Stimulated activated naive CD8-positive, alpha-beta T cell treated with anti-CD3 and anti-CD28 coated beads, Interleukin-15, amount 100 ng/mL, for 72 hours (primary cell): ENCODE measurements at regions not wholly inside any gene's neighbourhood (a gene's known extent, or its start where the extent isn't known, plus 50 kb on each side); places are given as distances from the start of the nearest gene placed in this dataset.

Experiments
- ATAC-seq: fragments of 150-1000 bp; cut with Tn5 transposase; 2 replicates; pipeline ENCODE4 v1.10.0; 2021; ENCODE audit warnings: mild to moderate bottlenecking, moderate library complexity
- DNase-seq, 2 donors: peaks; one replicate each; pipeline ENCODE4 v3.0.0; 2021 to 2022
- H3K27ac Mint-ChIP-seq, 2 donors: one replicate each; pipeline ENCODE4 v1.8.0; 2022; ENCODE audit warnings: mild to moderate bottlenecking in 2 of 2, mixed read lengths in 2 of 2, moderate library complexity in 2 of 2
- H3K27me3 Mint-ChIP-seq: one replicate; pipeline ENCODE4 v1.8.0; 2022; ENCODE audit warnings: mixed read lengths
- H3K4me1 Mint-ChIP-seq: one replicate; pipeline ENCODE4 v1.8.0; 2022; ENCODE audit warnings: mild to moderate bottlenecking, mixed read lengths
- H3K4me3 Mint-ChIP-seq, 2 donors: one replicate each; pipeline ENCODE4 v1.8.0; 2022; ENCODE audit warnings: mild to moderate bottlenecking in 2 of 2, mixed read lengths in 2 of 2, moderate library complexity in 1 of 2
- H3K9me3 Mint-ChIP-seq, 2 donors: one replicate each; pipeline ENCODE4 v1.8.0; 2022; ENCODE audit warnings: mixed read lengths in 2 of 2

DNA sequence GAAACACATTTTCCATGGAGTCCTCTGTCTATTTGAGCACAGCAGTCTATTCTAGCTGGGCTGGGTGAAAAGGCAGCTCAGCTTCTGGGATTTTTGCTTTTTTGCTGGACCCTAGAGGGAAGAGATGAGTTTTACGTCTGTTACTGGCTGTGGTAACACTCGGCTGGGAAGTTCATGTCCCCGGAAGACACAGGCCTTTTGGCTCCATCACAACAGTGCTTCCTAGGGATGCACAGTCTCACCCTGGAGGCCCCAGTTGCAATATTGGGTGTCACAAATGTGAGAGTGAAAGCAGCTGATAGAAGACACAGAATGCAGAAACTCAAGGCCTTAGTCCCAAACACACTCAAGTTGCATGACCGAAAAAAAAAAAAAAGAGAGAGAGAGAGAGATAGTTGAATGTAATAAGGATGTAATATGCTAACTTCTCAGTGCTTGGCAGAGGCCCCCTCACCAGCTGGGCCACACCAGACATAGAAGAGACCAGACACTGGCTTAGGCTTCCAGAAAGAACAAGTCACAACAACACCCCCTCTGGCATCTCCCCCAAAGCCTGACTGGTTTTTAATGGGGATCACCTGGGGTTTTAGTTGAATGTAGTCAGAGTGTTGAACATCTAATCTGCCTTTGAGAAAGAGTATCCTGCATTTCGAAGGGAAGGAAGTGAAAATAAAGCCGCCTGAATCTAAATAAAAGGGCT is 545.4 kb upstream of the FZD8 start:
- ATAC-seq (no peak), DNase-seq (no peak)
- H3K4me3 Mint-ChIP-seq, result no peak overlapping the region
- H3K9me3 Mint-ChIP-seq, result peaks cover 23 to 45% of the 10 kb centered on the region in 2 donors
- no peak overlapping the region for H3K27ac Mint-ChIP-seq
- H3K4me1 Mint-ChIP-seq, result no peaks in the 10 kb centered on the region
- H3K27me3 Mint-ChIP-seq, result no peaks in the 10 kb centered on the region

DNA sequence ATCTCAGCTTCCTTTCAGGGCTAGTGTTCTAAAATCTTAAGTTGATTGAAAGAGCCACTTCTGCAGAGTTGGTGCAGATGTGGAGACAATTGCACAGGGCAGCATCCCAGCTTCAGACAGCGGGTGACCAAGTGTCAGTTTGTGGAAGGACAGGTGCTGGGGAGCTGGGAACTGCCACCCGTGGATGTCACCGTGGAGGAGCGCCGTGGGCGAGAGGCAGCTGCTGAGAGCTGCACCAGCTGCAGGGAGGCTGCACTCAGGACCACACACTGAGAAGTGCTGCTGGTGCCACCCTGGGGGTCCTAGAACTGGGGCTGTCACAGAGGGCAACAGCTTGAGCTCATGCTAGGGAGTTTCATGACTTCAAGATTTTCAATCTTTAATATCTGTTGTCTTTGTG is 543.0 kb upstream of the FZD8 start:
- ATAC-seq, result no peak
- DNase-seq, result no peak
- Mint-ChIP-seq H3K4me1 (no peaks in the 10 kb centered on the region), H3K9me3 (peaks cover 10 to 25% of the 10 kb centered on the region in 2 donors), H3K27me3 (no peaks in the 10 kb centered on the region), H3K27ac (peak overlapping the region in 1 of 2 donors; percentile 35), H3K4me3 (no peak overlapping the region)

DNA sequence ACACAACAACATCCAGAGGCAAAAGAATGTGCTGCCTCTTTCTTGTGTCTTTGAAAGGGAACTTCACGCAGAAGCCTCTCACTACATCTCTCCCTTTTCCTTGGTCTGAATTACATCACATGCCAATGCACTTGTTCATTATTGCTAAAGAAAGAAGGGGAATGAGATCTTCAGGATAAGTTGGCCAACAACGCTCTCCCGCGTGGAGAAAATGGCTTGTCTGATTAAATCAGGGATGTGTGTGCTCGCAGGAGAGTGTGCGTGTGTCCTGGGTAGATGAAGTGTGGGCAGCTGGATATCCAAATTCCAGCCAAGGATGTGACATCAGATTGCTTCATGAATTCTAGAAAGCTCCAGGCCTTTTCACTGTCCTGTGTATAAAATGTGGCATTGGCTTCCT is 541.6 kb upstream of the FZD8 start:
- H3K4me1 Mint-ChIP-seq, result no peaks in the 10 kb centered on the region
- H3K4me3 Mint-ChIP-seq, result no peak overlapping the region
- ATAC-seq, result no peak

DNA sequence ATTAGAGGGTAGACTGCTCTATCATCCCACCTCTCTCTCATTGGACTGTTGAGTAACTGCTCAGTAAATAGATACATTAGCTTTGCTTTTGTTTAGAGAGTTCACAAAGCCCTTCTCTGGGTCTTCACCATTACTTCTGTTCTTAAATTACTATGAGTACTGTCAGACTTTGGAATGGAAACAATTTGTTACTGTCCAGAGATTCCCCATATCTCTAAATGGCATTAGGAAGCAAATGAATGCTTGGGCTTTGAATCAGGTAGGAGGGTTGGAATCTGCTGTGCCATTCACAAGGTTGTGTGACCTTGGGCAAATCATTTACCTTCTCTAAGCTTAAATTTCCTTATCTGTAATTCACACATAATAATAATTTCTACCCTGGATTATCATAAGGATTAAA is 541.0 kb upstream of the FZD8 start:
- no peak for DNase-seq
- ATAC-seq, result no peak
- no peaks in the 10 kb centered on the region for H3K27me3 Mint-ChIP-seq
- H3K4me1 Mint-ChIP-seq, result no peaks in the 10 kb centered on the region
- H3K9me3 Mint-ChIP-seq, result peaks cover 8 to 16% of the 10 kb centered on the region in 2 donors
- H3K27ac Mint-ChIP-seq, result no peak overlapping the region
- no peak overlapping the region for H3K4me3 Mint-ChIP-seq

More for the DNA sequence above, 541.6 kb upstream of the FZD8 start:
- no peak for DNase-seq
- Mint-ChIP-seq H3K9me3 (peaks cover 6 to 16% of the 10 kb centered on the region in 2 donors), H3K27ac (no peak overlapping the region), H3K27me3 (no peaks in the 10 kb centered on the region)

DNA sequence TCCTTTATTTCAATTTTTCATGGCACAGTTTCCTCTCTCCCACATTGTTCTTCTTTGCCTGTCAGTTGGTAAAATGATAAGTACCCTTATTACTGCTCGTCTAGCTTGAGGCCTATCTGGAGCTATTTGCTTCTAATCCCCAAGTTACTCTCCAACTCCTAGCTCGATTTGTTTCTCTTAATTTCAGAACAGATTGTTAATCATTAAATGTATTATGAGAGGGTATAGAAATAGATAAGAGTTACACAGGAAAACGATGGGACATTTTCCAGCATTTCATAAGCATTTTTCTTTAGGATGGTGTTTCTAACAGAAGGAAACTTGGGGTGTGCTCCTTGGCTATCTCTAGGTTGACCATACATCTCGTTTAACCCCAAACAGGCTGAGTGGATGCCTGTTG is 540.5 kb upstream of the FZD8 start:
- H3K9me3 Mint-ChIP-seq, result peaks cover 8 to 13% of the 10 kb centered on the region in 2 donors

DNA sequence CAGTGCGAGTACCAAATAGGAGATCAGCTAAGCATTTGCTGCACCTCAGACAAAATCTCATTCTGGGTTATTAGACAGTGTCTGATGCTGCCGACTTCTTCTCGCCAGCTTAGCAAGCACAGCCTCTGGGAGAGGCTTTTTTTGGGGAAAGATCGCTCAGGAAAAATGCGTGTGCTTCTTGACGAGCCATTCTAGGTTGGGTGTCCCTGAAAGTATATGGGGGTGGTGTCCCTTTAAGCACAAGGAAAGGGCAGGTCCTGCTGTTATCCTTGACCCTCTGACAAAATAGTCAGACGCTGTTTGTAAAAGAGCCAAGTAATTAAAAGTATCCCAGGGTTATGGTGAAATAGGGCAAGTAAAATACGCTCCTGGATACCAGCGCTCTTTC is 540.1 kb upstream of the FZD8 start:
- H3K4me3 Mint-ChIP-seq, result no peak overlapping the region
- DNase-seq, result no peak
- no peak overlapping the region for H3K27ac Mint-ChIP-seq
- H3K27me3 Mint-ChIP-seq, result no peaks in the 10 kb centered on the region
- H3K4me1 Mint-ChIP-seq, result no peaks in the 10 kb centered on the region
- H3K9me3 Mint-ChIP-seq, result peaks cover 5 to 9% of the 10 kb centered on the region in 2 donors
- no peak for ATAC-seq

More for the DNA sequence above, 540.5 kb upstream of the FZD8 start:
- Mint-ChIP-seq H3K27ac (no peak overlapping the region), H3K4me3 (no peak overlapping the region), H3K4me1 (no peaks in the 10 kb centered on the region), H3K27me3 (no peaks in the 10 kb centered on the region)
- ATAC-seq, result no peak
- DNase-seq, result no peak

DNA sequence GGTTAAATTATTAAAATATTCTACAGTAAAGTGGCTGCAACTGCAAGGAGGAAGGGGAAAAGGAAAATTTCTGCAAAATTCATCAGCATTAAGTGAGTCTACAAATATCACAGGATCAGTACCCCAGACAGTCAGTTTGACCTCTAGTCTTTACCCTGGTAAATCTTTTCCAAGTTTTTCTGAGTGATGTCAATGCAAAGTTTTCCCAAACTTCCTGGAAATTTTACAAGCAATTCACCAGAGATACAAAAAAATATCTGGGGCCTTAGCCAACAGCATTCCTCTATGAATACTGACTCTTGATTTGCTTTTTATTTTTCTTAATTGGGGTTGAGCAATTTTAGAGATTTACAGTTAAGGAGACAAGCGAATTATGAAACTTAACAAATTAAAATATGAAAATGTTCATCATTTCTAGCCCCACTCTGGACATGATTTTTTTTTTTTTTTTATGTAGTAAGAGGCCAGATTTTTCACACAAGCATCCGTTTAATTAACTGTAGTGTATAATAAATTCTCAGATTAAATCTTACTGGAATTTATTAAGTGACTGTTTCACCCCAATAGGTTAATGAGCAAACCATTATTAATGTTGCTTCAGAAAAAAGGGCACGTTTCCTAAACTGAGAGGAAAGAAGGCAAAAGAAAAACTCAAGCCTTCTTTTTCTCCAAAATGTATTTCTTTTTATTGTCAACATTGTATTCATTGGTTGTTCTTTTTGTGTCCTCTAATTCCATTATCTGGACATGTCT is 539.5 kb upstream of the FZD8 start:
- no peaks in the 10 kb centered on the region for H3K4me1 Mint-ChIP-seq
- H3K27ac Mint-ChIP-seq, result no peak overlapping the region
- no peak overlapping the region for H3K4me3 Mint-ChIP-seq
- peaks cover 5 to 7% of the 10 kb centered on the region in 2 donors for H3K9me3 Mint-ChIP-seq
- ATAC-seq (no peak), DNase-seq (no peak)
- no peaks in the 10 kb centered on the region for H3K27me3 Mint-ChIP-seq

DNA sequence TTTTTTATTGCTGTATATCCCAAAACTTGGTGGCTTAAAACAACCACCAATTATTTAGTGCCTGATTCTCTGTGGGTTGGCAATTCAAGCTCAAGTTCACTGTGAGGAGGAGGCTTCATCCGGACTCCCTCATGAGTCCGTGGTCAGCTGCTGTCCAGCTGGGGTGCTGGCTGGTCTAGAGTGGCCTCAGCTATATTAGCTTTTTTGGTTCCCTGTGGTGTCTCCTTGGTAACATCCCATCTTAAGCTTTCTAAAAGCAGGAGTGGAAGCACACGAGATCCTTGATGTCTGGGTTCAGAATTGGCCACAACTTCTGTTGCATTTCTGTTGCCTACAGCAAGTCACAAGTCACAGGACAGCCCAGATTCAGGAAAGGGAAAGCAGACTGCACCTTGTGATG is 536.5 kb upstream of the FZD8 start:
- Mint-ChIP-seq H3K4me1 (no peaks in the 10 kb centered on the region), H3K9me3 (peaks cover 5 to 7% of the 10 kb centered on the region in 2 donors), H3K27ac (no peak overlapping the region), H3K27me3 (no peaks in the 10 kb centered on the region), H3K4me3 (no peak overlapping the region)
- no peak for ATAC-seq
- no peak for DNase-seq

DNA sequence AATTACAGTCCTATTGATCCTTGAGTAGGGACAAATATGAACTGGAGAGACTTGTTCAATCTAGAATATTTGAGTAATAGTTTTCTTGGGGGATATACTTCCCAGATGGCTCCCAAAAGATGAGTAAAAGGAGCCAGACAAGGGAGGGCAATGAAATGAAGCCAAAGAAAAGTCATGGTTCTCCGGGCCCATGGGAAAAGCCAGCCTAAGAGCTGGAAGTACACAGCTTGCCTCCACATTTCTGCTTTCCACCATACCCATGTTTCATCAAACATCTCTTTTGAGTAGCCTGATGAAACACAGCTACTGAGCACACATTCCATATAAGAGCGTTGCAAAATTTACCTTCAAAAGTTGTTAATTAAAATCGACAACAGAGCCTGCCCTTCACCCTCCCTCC is 535.0 kb upstream of the FZD8 start:
- Mint-ChIP-seq H3K27me3 (no peaks in the 10 kb centered on the region), H3K27ac (no peak overlapping the region), H3K4me3 (no peak overlapping the region), H3K4me1 (no peaks in the 10 kb centered on the region), H3K9me3 (peaks cover 5 to 7% of the 10 kb centered on the region in 2 donors)
- ATAC-seq (no peak), DNase-seq (no peak)

DNA sequence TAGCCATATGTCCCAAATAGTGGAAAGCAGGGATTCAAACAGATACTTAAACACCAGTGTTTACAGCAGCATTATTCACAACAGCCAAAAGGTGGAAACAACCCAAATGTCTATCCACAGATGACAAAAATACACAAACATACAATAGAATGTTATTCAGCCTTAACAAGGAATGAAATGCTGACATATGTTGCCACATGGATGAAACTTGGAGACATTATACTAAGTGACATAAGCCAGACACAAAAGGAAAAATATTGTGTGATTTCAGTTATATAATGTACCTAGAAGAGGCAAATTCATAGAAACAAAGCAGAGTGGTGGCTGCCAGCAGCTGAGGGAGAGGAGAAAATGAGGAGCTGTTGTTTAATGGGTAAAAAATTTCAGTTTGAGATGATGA is 533.9 kb upstream of the FZD8 start:
- no peaks in the 10 kb centered on the region for H3K27me3 Mint-ChIP-seq
- H3K9me3 Mint-ChIP-seq, result peaks cover 5 to 7% of the 10 kb centered on the region in 2 donors
- H3K27ac Mint-ChIP-seq, result peak overlapping the region in 1 of 2 donors; percentile 14
- H3K4me3 Mint-ChIP-seq, result no peak overlapping the region
- DNase-seq, result no peak
- no peaks in the 10 kb centered on the region for H3K4me1 Mint-ChIP-seq
- ATAC-seq, result no peak

DNA sequence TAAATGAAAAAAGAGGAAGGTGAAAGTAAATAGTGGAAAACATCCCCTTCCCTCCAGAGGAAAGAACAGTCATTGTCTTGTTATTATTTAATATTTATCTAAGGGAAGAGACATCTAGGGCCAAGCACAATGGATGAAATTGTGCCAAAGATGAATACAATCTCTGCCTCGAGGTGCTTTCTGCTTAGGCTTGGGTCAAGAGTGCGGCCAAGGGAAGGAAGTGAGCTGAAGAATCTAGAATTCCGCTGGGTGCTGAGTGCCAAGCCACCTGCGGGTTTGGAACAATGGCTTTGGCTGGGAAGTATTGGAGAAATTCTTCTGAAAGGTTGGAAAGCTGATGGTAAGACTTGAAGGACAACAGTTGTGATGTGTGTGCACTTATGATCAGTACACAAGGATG is 531.3 kb upstream of the FZD8 start:
- peaks cover 5 to 7% of the 10 kb centered on the region in 2 donors for H3K9me3 Mint-ChIP-seq
- ATAC-seq, result no peak
- H3K4me3 Mint-ChIP-seq, result no peak overlapping the region
- H3K4me1 Mint-ChIP-seq, result no peaks in the 10 kb centered on the region
- no peak overlapping the region for H3K27ac Mint-ChIP-seq
- H3K27me3 Mint-ChIP-seq, result no peaks in the 10 kb centered on the region
- no peak for DNase-seq

DNA sequence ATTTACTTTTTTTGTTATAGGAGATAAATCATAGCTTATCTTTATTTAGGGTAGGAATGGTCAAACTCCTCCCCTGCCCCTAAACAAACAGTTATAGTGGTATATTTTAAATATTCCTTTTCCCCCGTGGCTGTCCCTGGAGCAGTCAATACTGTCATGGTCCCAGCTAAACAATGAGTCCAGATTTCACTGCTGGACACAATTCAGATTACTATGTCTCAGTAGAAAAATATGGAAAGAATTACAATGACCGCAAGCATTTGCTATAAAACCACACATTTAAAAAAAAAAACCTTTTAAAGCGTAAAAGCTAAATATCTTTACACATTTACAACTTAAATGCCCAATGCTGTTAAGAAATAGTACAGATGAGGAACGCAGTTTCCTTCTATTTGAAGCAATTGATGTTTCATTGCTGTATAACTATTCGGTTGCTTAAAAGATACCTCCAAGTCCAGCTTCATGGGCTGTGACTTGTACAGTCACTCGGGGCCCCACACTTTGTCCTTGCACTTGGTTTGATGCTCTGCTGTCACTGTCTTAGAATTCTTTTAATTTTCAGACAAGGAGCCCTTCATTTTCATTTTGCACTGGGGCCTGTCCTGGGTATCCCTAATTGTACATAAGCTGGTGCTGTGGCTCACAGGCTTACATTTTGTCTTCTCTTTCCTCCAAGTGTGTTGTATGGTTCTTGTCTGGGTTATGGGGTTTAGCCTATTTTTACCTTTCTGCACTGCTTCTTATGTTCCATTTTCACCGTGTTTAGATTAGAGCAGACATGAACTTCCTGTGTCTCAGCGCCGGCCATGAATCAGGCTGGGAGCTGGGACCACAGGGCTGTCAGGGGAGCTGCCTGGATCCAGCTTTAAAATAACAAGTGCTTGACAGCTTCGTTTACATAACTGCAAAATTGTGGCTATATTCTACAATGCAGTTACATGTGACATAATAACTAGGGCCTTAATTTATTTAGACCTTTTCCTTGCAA is 530.2 kb upstream of the FZD8 start:
- Mint-ChIP-seq H3K9me3 (peaks cover 0 to 7% of the 10 kb centered on the region in 2 donors), H3K27ac (no peak overlapping the region), H3K4me1 (no peaks in the 10 kb centered on the region), H3K4me3 (no peak overlapping the region), H3K27me3 (no peaks in the 10 kb centered on the region)
- DNase-seq (no peak), ATAC-seq (no peak)

DNA sequence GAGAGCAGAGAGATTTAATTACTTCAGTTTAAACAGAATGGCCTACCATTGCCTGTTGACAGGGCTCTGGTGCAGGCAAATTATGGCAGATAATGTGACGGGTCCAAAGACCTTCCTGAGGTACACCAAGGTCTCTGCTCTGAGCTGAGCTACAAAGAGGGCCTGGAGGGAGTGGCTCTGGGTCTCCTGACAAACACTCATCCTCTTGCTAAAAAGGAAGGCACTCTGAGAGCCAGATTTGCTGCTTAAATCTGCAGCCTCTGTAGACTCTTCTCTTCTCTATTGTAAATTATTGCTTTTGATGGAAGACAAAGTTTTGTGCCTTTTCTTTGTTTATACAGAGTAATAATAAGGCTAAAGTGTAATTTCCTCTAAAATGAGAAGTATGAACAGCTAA is 529.5 kb upstream of the FZD8 start:
- Mint-ChIP-seq H3K27ac (no peak overlapping the region), H3K4me1 (no peaks in the 10 kb centered on the region), H3K4me3 (no peak overlapping the region), H3K9me3 (peaks cover 0 to 7% of the 10 kb centered on the region in 2 donors), H3K27me3 (no peaks in the 10 kb centered on the region)
- ATAC-seq, result no peak
- DNase-seq, result no peak

DNA sequence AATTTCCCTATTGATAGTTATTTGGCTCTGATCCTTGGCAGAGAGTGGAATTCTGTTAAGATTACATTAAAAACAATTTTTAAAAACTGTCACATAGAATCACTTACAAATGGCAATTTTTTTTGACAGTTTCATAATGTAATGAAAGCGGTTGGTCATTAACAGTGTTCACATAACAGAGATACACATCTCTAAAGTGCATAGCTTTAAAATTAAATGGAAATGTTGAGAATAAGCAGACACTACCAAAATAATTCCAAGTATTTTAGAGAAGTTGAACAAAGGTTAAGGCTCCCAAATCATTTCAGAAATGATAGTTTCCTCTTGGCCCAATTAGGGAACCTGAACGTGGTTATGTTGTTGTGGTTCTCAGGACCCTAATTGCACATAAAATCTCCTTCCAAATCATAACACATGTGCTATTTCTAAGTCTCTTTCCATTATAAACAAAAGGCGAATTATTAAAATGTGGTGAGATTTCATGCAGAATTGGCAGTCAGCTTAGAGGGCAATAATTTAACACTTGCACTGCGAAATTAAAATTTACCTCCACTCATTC is 528.9 kb upstream of the FZD8 start:
- Mint-ChIP-seq H3K4me1 (no peaks in the 10 kb centered on the region), H3K27me3 (no peaks in the 10 kb centered on the region), H3K9me3 (peaks cover 0 to 7% of the 10 kb centered on the region in 2 donors), H3K27ac (no peak overlapping the region), H3K4me3 (no peak overlapping the region)
- DNase-seq (no peak), ATAC-seq (no peak)

DNA sequence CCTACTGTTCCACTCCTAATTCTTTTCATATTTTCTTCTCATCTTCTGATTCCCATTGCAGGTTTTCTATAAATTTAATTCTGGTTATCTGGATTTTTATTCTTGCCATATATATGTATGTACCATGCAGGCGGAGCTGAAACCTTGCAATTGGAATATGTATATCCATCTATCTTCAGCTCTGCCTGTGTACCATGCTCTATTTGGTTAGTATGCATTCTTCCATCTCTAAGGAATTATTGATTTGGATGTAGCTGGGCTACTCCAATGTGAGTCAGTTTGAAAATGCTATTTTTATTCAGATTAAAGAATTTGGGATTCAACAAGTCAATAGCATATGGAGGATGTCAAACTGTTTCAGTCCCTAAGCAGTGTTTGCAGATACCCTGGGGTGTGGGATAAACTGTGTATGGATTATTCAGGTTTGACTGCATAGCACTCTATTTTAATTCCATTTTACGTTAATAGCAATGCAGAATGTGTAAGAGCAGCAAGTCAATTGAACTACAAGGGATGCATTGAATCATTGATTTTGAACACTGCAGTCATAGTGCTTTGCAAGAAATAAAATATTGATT is 528.1 kb upstream of the FZD8 start:
- Mint-ChIP-seq H3K9me3 (peaks cover 0 to 7% of the 10 kb centered on the region in 2 donors), H3K27ac (no peak overlapping the region), H3K4me1 (no peaks in the 10 kb centered on the region), H3K27me3 (no peaks in the 10 kb centered on the region), H3K4me3 (no peak overlapping the region)
- DNase-seq (no peak), ATAC-seq (no peak)
